ENCODE measurements at regions not wholly inside any gene's neighbourhood (a gene's known extent, or its start where the extent isn't known, plus 50 kb on each side); places are given as distances from the start of the nearest gene placed in this dataset.
"Not testable (repeated sequence)": the region's sequence is repeated elsewhere in the genome, so short reads cannot be mapped to it uniquely, and the experiment has no call there.

DNA sequence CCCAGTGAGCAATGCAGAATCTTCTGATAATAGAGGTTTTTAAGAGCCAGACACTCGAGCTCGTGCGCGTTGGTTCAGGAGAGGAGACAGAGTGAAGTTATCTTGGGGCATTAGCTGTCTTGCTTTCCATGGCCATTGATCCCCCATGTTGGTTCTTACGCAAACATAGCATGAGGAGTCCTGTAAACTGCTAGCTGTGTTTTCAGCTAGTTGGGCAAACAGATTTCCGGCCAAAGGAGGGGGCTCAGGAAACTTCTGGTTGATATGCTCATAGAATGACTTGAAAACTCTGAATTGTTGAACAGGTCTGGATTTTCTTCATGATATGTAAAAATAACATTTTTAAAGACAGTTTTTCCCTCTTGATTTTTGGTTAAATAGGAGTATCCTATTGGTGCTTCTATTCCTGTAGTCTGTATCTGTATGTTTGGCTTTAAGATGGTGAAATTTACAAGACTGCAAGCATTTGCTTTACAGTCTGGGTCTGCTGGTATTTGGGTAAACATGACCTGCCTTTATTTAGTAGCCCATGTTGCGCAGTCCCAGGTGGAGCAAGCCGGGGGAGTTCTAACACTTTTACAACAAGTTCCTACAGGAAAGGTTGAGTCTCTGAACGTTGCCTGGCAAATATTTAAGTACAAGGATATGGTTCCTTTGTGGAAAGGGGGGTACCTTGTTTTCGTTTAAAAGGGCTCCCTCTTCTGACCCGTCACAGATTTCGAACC lies 218.4 kb upstream of the KCND2 start:
- DNase-seq, result no peak

DNA sequence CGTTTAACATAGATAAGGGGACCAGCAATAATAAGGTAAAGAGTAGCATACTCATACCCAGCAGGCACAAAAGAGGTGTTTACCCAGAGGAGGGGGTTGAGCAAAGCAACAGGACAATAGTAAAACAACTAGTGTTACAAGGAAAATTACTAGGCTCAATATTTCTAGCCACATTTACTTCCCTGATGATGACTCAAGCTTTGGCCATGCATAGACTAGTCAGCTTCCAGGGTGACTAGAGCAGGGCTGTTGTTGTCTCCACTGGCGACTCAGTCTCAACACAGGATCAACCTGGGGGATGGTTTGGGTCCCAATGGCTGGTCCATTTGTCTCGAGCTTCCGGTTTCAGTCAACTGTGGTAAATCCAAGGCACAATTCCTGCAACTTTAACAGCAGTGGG lies 217.7 kb upstream of the KCND2 start:
- no peak for DNase-seq

DNA sequence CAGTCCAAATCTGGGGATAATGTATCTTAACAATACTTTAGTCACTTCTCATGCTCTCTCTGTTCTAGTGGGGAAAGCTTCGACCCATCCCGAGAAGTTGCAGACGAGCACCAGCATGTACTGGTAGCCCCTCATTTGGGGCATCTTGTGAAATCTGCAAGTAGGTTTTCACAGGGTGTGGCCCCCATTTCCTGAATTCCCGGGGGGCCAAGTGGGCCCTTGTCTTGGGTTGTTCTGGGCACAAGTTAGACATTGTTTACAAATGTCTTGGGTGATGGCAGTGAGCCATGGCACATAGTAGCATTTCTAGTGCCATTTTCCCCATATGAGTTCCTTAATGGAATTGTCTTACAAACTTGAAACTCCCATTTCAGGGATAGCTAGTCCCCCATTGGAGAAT lies 216.7 kb upstream of the KCND2 start:
- no peak for DNase-seq

- DNase-seq, result no peak
Measured at GRCh38 chr7:120059641-120060040, 213.3 kb upstream of the KCND2 start.

GRCh38 chr7:120060281-120060680 lies 212.7 kb upstream of the KCND2 start:
- DNase-seq, result no peak

- DNase-seq, result no peak
Measured at GRCh38 chr7:120060875-120061274, 212.1 kb upstream of the KCND2 start.

DNA sequence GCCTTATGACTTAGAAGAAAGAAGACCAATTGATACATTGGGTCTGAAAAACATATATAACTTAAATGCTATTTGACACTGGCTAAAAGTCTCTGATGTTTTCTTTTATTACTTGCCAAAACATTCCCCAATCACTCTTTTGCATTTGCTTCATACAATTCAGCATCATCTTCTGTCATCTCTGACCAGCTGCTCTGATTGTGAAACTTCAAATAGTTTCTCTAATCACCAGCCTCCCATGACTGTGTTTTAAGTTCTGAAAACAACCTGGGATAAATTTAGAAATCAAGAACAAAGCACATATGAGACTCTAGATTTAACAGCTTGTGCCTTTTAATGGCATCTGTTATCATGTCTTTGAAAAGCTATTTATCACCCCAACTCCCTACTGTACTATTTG lies 208.4 kb upstream of the KCND2 start:
- no peak for DNase-seq

DNA sequence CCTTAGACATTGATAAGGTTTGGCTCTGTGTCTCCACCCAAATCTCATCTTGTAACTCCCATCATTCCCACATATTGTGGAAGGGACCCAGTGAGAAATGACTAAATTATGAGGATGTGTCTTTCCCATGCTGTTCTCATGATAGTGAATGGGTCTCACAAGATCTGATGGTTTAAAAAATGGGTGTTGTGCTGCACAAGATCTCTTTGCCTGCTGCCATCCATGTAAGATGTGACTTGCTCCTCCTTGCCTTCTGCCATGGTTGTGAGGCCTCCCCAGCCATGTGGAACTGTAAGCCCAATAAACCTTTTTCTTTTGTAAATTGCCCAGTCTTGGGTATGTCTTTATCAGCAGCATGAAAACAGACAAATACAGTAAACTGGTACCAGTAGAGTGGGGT lies 206.1 kb upstream of the KCND2 start:
- not testable (repeated sequence) for DNase-seq

DNA sequence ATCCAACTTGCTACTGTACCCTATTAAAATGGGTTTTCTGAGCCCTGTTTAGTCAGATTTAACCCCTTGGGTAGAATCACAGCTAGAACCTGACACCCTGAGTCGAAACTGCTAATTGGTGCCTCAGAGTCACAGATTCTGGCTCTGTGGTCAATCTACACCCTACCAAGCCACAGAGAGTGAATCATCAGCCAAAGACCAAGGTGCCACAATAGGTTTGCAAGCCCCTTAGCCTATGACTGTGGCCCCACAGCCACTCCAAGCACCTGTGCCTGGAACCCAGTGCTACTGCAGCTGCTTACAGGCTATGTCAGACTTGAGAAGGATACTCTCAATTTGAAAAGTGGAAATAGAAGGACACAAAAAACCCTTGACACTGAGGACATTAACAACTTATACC lies 202.8 kb upstream of the KCND2 start:
- no peak for DNase-seq

GRCh38 chr7:120077777-120078176 lies 195.2 kb upstream of the KCND2 start:
- DNase-seq, result no peak

GRCh38 chr7:120079022-120079421 lies 194.0 kb upstream of the KCND2 start:
- DNase-seq, result no peak

GRCh38 chr7:120079704-120080103 lies 193.3 kb upstream of the KCND2 start:
- DNase-seq, result no peak

DNA sequence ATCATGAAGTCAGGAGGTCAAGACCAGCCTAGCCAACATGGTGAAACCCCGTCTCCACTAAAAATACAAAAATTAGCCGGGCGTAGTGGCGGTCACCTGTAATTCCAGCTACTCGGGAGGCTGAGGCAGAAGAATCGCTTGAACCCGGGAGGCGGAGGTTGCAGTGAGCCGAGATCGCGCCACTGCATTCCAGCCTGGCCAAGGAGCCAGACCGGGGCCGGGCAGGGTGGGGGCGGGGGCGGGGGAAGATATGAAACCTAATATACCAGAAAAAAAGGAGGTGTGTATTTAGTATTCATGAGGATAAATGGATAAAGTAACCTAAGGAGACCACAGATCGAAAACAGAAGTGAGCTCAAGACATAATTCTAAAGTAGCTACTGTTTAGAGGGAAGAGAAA lies 186.5 kb upstream of the KCND2 start:
- DNase-seq, result not testable (repeated sequence)

GRCh38 chr7:120089968-120090367 lies 183.0 kb upstream of the KCND2 start:
- DNase-seq, result no peak

DNA sequence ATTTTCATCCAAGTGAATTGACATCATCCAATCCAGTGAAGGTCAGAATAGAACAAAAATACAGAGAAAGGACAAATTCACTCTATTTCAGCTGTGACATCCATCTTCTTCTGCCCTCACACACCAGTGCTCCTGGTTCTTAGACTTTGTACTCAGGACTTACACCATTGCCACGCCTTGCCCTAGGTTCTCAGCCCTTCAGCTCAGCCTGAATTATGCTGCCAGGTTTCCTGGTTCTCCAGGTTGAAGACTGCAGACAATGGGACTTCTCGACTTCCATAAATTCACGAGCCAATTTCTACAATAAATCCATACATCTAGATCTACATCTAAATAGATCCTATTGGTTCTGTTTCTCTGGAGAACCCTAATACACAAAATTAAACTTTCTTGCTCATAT lies 181.2 kb upstream of the KCND2 start:
- no peak for DNase-seq

DNA sequence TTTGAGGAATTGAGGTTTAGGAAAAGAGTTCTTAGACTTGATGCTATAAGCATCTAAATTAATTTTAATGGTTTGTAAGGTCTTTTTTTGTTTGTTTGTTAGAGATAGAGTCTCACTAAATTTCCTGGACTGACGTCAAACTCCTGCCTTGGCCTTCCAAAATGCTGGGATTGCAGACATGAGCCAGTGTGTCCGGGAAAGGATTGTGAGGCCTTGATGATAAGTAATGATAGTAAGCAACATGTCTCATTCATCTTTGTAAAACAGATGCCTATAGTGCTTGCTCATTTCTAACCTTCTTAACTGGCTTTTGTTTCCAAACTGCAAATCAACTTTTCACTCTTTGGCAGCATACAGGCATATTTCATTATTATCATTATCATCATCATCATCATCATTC lies 176.0 kb upstream of the KCND2 start:
- DNase-seq, result no peak

- DNase-seq, result no peak
Measured at GRCh38 chr7:120097774-120098173, 175.2 kb upstream of the KCND2 start.

GRCh38 chr7:120108376-120108775 lies 164.6 kb upstream of the KCND2 start:
- DNase-seq, result no peak

GRCh38 chr7:120110169-120110568 lies 162.8 kb upstream of the KCND2 start:
- no peak for DNase-seq

DNA sequence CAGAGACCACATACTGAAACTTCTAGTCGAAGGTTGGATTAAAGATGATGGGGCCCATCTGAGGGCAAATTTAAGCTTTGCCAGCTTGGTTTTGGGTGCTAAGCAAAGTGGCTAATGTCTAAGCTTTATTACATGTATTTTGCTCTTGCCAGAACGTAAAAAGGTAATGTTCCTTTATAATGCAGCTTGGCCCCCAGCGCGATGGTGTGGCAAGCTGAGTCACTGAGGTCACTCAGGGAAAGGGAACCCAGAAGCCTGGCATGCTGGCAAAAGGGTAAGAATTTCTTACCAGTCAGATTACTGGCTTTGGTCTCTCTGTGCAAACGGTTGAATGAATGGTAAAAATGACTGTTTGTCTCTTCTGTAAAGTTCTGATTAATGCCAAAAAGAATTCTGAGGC lies 158.3 kb upstream of the KCND2 start:
- no peak for DNase-seq

DNA sequence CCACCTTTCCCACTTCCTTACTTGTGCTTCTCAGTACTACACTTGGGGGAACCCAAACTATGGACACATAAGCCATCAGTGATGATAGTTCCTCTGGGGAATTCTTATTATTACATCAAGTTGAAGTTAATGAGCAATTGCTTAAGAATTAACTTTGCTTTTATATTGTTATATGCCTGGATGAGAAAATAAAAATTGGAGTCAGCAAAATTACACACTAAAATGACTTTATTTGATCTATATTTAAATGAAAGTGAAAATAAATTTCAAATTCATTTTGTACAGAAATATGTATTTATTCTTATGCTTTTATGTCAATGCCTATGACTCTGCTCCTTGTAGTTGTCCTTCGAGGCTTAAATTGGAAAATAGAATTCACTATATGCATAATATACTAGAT lies 149.4 kb upstream of the KCND2 start:
- DNase-seq, result no peak

GRCh38 chr7:120131096-120131839 lies 141.7 kb upstream of the KCND2 start:
- DNase-seq, result no peak

DNA sequence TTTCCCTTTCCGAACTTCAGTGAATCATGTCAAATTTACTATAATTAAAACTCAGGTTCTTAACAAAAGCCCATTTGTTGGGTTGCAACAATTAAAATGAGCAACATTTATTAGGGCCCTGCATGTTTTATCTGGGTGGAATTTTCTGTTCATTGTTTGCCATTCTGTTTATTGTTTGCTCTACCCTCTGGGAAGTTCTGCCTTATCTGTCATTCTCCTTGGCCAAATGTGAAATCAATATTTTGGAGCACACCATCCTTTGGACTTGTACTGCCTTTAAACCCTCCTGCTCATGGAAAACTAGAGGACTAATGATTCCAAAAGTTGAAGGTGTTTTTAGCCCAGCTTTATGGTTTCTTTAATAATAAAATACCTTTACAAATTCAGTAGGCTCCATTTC lies 134.5 kb upstream of the KCND2 start:
- DNase-seq, result no peak

GRCh38 chr7:120156476-120156875 lies 116.5 kb upstream of the KCND2 start:
- DNase-seq, result no peak

- no peak for DNase-seq
Measured at GRCh38 chr7:120160166-120160565, 112.8 kb upstream of the KCND2 start.

All from DMS 273 treated with DMSO at 0.1 percent for 48 hours (cell line).